ENCODE measurements at regions not wholly inside any gene's neighbourhood (a gene's known extent, or its start where the extent isn't known, plus 50 kb on each side); places are given as distances from the start of the nearest gene placed in this dataset.

DNA sequence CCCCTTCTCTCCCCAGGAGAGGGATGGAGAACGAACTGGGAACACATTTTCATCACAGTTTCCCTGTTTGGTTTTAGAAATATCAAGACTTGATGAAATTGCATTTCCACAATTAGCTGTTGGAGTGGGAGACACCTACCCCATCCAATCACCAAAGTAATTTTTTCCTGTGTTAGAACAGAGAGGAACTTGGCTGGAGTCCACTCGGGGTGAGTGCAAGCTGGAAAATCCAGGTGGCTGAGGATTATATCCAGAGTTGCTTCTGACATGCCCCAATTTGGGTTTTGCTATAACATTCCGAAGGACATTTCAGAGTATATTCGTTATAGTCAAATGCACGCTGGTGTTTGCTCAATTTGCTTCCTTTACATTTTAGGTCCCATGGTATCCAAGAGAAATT, 231.8 kb downstream of the C16orf95 start:
- TF ChIP-seq, protein P1, sequence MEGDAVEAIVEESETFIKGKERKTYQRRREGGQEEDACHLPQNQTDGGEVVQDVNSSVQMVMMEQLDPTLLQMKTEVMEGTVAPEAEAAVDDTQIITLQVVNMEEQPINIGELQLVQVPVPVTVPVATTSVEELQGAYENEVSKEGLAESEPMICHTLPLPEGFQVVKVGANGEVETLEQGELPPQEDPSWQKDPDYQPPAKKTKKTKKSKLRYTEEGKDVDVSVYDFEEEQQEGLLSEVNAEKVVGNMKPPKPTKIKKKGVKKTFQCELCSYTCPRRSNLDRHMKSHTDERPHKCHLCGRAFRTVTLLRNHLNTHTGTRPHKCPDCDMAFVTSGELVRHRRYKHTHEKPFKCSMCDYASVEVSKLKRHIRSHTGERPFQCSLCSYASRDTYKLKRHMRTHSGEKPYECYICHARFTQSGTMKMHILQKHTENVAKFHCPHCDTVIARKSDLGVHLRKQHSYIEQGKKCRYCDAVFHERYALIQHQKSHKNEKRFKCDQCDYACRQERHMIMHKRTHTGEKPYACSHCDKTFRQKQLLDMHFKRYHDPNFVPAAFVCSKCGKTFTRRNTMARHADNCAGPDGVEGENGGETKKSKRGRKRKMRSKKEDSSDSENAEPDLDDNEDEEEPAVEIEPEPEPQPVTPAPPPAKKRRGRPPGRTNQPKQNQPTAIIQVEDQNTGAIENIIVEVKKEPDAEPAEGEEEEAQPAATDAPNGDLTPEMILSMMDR (IDR thresholded peaks at IDR 0.05; ENCODE audit: low read length): no peak
- TF ChIP-seq EZH2 (optimal IDR thresholded peaks at IDR 0.05; ENCODE audit: low read depth, low read length): no peak
